ENCODE measurements at regions not wholly inside any gene's neighbourhood (a gene's known extent, or its start where the extent isn't known, plus 50 kb on each side); places are given as distances from the start of the nearest gene placed in this dataset.
A peak's percentile ranks its signal among the peaks of the same experiment; 100 is the strongest.

DNA sequence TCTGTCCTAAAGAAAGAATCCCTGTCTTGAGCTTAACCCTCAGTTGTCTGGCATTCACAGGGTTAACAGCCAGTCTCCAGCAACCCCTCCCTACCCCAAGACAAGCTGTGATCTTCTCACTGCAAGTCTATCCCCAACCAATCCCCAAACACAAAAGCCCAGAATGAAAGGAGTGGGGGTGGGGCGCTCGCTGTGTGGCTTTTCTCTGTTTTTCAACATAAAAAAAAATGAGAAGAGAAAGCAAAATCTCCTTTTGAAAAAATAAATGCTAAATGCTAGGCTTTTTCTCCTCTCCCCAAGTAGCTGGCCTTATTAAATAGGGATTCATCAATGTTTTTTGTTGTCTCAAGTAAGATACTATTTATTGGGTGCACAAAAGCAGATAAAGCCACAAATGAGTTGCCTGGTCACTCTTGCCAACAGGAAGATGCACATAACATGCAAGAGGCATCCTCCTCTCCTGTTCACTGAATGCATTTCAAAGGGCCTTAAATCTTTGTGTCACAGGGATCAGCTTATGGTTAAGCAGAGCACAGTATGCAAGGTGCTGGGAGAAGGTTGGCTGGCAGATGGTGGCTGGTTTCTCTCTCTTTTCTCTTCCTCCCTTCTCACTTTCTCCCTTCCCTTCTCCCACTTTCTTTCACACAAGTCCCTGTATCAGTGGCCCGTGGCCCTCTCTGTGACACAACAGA lies 225.6 kb downstream of the CMPK2 start (continued):
- TF ChIP-seq RFX5 (IDR thresholded peaks at IDR 0.05; ENCODE audit: borderline replicate concordance, low read depth, low read length) = no peak
- TF ChIP-seq SIRT6 (IDR thresholded peaks at IDR 0.05; ENCODE audit: low read length) = no peak
- peak in 1 of 2 experiments; percentile 47; a peak in 1 of 3 replicates for TF ChIP-seq EP300 (IDR thresholded peaks at IDR 0.05; ENCODE audit: borderline replicate concordance in 1 of 2, low read depth in 2 of 2, low read length in 2 of 2)
- TF ChIP-seq RNF2 (IDR thresholded peaks at IDR 0.05; ENCODE audit: borderline replicate concordance, low read depth, low read length, missing control alignments, poor library complexity, severe bottlenecking) = no peak
- no peak for TF ChIP-seq EGR1 (IDR thresholded peaks at IDR 0.05; ENCODE audit: borderline replicate concordance, low read depth, low read length)
- no peak for TF ChIP-seq BACH1 (IDR thresholded peaks at IDR 0.05; ENCODE audit: low read length)
- TF ChIP-seq SIX5 (IDR thresholded peaks at IDR 0.05; ENCODE audit: low read depth, low read length) = no peak
- 0 out of 2 replicates have a peak, but pooled peaks have one; percentile 5 for TF ChIP-seq RXRA (IDR thresholded peaks at IDR 0.05; ENCODE audit: insufficient read depth, low read depth, low read length)
- TF ChIP-seq POLR2A (IDR thresholded peaks at IDR 0.05; ENCODE audit: control extremely low read depth in 1 of 2, low read depth in 2 of 2, low read length in 2 of 2) = no peak; a peak in 1 of 3 replicates
- TF ChIP-seq JUND (IDR thresholded peaks at IDR 0.05; ENCODE audit: low read length) = no peak
- no peak for TF ChIP-seq SP4 (IDR thresholded peaks at IDR 0.05; ENCODE audit: low read length)
- TF ChIP-seq, protein P1, sequence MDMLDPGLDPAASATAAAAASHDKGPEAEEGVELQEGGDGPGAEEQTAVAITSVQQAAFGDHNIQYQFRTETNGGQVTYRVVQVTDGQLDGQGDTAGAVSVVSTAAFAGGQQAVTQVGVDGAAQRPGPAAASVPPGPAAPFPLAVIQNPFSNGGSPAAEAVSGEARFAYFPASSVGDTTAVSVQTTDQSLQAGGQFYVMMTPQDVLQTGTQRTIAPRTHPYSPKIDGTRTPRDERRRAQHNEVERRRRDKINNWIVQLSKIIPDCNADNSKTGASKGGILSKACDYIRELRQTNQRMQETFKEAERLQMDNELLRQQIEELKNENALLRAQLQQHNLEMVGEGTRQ (IDR thresholded peaks at IDR 0.05; ENCODE audit: low read length) = no peak
- no peak for TF ChIP-seq SP2 (IDR thresholded peaks at IDR 0.05; ENCODE audit: low read length)
- TF ChIP-seq NANOG (IDR thresholded peaks at IDR 0.05; ENCODE audit: insufficient read depth, low read depth, low read length, poor library complexity, severe bottlenecking) = peak; percentile 33
- 0 out of 2 replicates have a peak, but pooled peaks have one; percentile 33 for TF ChIP-seq TCF12 (IDR thresholded peaks at IDR 0.05; ENCODE audit: low read depth, low read length)
- no peak for TF ChIP-seq JUN (IDR thresholded peaks at IDR 0.05; ENCODE audit: low read depth, low read length)
- TF ChIP-seq SP1 (IDR thresholded peaks at IDR 0.05; ENCODE audit: low read depth, low read length) = peak; percentile 76

All from H1 (cell line).